H9 (cell line): ENCODE measurements at regions not wholly inside any gene's neighbourhood (a gene's known extent, or its start where the extent isn't known, plus 50 kb on each side); places are given as distances from the start of the nearest gene placed in this dataset.

ENCODE experiments used
- DNase-seq: peaks from one replicate; pipeline ENCODE4 v3.0.0-alpha.2; 2017
- H2AFZ ChIP-seq: one replicate; pipeline ENCODE4 v1.6.1; 2013; ENCODE audit warnings: mild to moderate bottlenecking, low read length, control low read depth, moderate library complexity
- H2AK5ac ChIP-seq: 2 replicates; pipeline ENCODE4 v1.6.1; 2013; ENCODE audit warnings: low read length, control low read depth, mixed read lengths; ENCODE audit not compliant: insufficient read length
- H2BK120ac ChIP-seq: one replicate; pipeline ENCODE4 v1.6.1; 2013; ENCODE audit warnings: low read depth, mild to moderate bottlenecking, low read length, control low read depth, inconsistent platforms; ENCODE audit not compliant: poor library complexity, severe bottlenecking
- H2BK12ac ChIP-seq: 2 replicates; pipeline ENCODE4 v1.6.1; 2013; ENCODE audit warnings: low read length, control low read depth, mixed read lengths, low read depth; ENCODE audit not compliant: insufficient read length
- H2BK15ac ChIP-seq: 2 replicates; pipeline ENCODE4 v1.6.1; 2013; ENCODE audit warnings: low read depth, low read length, control low read depth
- H2BK20ac ChIP-seq: one replicate; pipeline ENCODE4 v1.6.1; 2013; ENCODE audit warnings: low read depth, mild to moderate bottlenecking, low read length, control low read depth, inconsistent platforms; ENCODE audit not compliant: poor library complexity, severe bottlenecking
- H2BK5ac ChIP-seq: 2 replicates; pipeline ENCODE4 v1.6.1; 2013; ENCODE audit warnings: low read length, control low read depth, mixed read lengths; ENCODE audit not compliant: insufficient read length
- H3K14ac ChIP-seq: 2 replicates; pipeline ENCODE4 v1.6.1; 2013; ENCODE audit warnings: low read length, control low read depth; ENCODE audit not compliant: insufficient read depth
- H3K18ac ChIP-seq: 2 replicates; pipeline ENCODE4 v1.6.1; 2013; ENCODE audit warnings: low read depth, mild to moderate bottlenecking, mixed read lengths, low read length, control low read depth; ENCODE audit not compliant: insufficient read length
- H3K23ac ChIP-seq: 2 replicates; pipeline ENCODE4 v1.6.1; 2013; ENCODE audit warnings: low read length, control low read depth, mixed read lengths, low read depth; ENCODE audit not compliant: insufficient read length
- H3K23me2 ChIP-seq: 2 replicates; pipeline ENCODE4 v1.6.1; 2013; ENCODE audit warnings: low read depth, mild to moderate bottlenecking, mixed read lengths, low read length, control low read depth; ENCODE audit not compliant: insufficient read length, poor library complexity, severe bottlenecking
- H3K27ac ChIP-seq: 2 replicates; pipeline ENCODE4 v1.5.1; 2013; ENCODE audit warnings: low read length, control low read depth, mixed read lengths, low read depth; ENCODE audit not compliant: insufficient read length
- H3K27me3 ChIP-seq: 2 replicates; pipeline ENCODE4 v1.6.1; 2013; ENCODE audit warnings: low read length, control low read depth, inconsistent platforms; ENCODE audit not compliant: insufficient read depth
- H3K4ac ChIP-seq: 2 replicates; pipeline ENCODE4 v1.6.1; 2013; ENCODE audit warnings: low read depth, mild to moderate bottlenecking, control low read depth, inconsistent platforms, low read length, moderate library complexity
- H3K4me1 ChIP-seq: 2 replicates; pipeline ENCODE4 v1.6.1; 2013; ENCODE audit warnings: low read length, control low read depth, inconsistent platforms; ENCODE audit not compliant: insufficient read depth
- H3K4me2 ChIP-seq: 2 replicates; pipeline ENCODE4 v1.6.1; 2013; ENCODE audit warnings: low read length, control low read depth, mixed read lengths; ENCODE audit not compliant: insufficient read length, insufficient read depth
- H3K56ac ChIP-seq: 2 replicates; pipeline ENCODE4 v1.6.1; 2013; ENCODE audit warnings: low read depth, mild to moderate bottlenecking, mixed read lengths, low read length, control low read depth; ENCODE audit not compliant: insufficient read length
- H3K79me1 ChIP-seq: 2 replicates; pipeline ENCODE4 v1.6.1; 2013; ENCODE audit warnings: low read depth, mild to moderate bottlenecking, moderate library complexity, low read length, control low read depth, inconsistent platforms; ENCODE audit not compliant: insufficient read depth, poor library complexity, severe bottlenecking
- H3K79me2 ChIP-seq: 2 replicates; pipeline ENCODE4 v1.6.1; 2013; ENCODE audit warnings: low read length, control low read depth, inconsistent platforms; ENCODE audit not compliant: insufficient read depth
- H3K9ac ChIP-seq: 2 replicates; pipeline ENCODE4 v1.6.1; 2013; ENCODE audit warnings: low read length, control low read depth, mixed read lengths; ENCODE audit not compliant: insufficient read length; ENCODE audit errors: extremely low read depth
- H3K9me3 ChIP-seq: one replicate; pipeline ENCODE4 v1.6.1; 2013; ENCODE audit warnings: low read depth, low read length, inconsistent platforms; ENCODE audit not compliant: control insufficient read depth
- H3T11ph ChIP-seq: one replicate; pipeline ENCODE4 v1.6.1; 2013; ENCODE audit warnings: mild to moderate bottlenecking, low read length, control low read depth, inconsistent platforms
- H4K20me1 ChIP-seq: one replicate; pipeline ENCODE4 v1.6.1; 2013; ENCODE audit not compliant: control insufficient read depth, insufficient read length, insufficient read depth
- H4K5ac ChIP-seq: 2 replicates; pipeline ENCODE4 v1.6.1; 2013; ENCODE audit warnings: low read depth, mild to moderate bottlenecking, mixed read lengths, low read length, control low read depth; ENCODE audit not compliant: insufficient read length
- H4K8ac ChIP-seq: replicated peaks from 2 replicates; pipeline ENCODE4 v1.6.1; 2013; ENCODE audit warnings: low read length, control low read depth, mixed read lengths, low read depth; ENCODE audit not compliant: insufficient read length
- H4K91ac ChIP-seq: 2 replicates; pipeline ENCODE4 v1.6.1; 2013; ENCODE audit warnings: low read depth, mild to moderate bottlenecking, moderate library complexity, mixed read lengths, low read length, control low read depth; ENCODE audit not compliant: insufficient read length
- H3K27ac Mint-ChIP-seq, 3 experiments: 2 replicates in 2 of 3; 3 replicates in 1 of 3; pipeline ENCODE4 v1.8.0; 2020 to 2021; ENCODE audit warnings: mixed read lengths in 3 of 3, mild to moderate bottlenecking in 1 of 3, moderate library complexity in 1 of 3
- H3K27me3 Mint-ChIP-seq: 2 replicates; pipeline ENCODE4 v1.8.0; 2021; ENCODE audit warnings: low read depth, mild to moderate bottlenecking, moderate library complexity, mixed read lengths
- H3K36me3 Mint-ChIP-seq, 3 experiments: 2 replicates in 2 of 3; 3 replicates in 1 of 3; pipeline ENCODE4 v1.8.0; 2020 to 2021; ENCODE audit warnings: low read depth in 3 of 3, mixed read lengths in 3 of 3; ENCODE audit not compliant: insufficient read depth in 1 of 3
- H3K4me1 Mint-ChIP-seq, 2 experiments: 2 replicates each; pipeline ENCODE4 v1.8.0; 2020; ENCODE audit warnings: mixed read lengths in 2 of 2
- H3K4me3 Mint-ChIP-seq, 2 experiments: 2 replicates in 1 of 2; 3 replicates in 1 of 2; pipeline ENCODE4 v1.8.0; 2020 to 2021; ENCODE audit warnings: mild to moderate bottlenecking in 2 of 2, mixed read lengths in 2 of 2, moderate library complexity in 1 of 2
- H3K9me3 Mint-ChIP-seq, 2 experiments: 2 replicates in 1 of 2; 3 replicates in 1 of 2; pipeline ENCODE4 v1.8.0; 2020; ENCODE audit warnings: mild to moderate bottlenecking in 2 of 2, mixed read lengths in 2 of 2, moderate library complexity in 1 of 2
- CTCF ChIP-seq: fragments of 200-600 bp; sonication (generic); conservative IDR thresholded peaks from 3 replicates; pipeline ENCODE4 v1.8.0; 2021; ENCODE audit warnings: antibody characterized with exemption, mild to moderate bottlenecking
- WGBS: extraction: QIAGEN DNeasy Blood & Tissue Kit; methylation state at CpG from one replicate; pipeline ENCODE4 v1.1.7; 2013; ENCODE audit warnings: missing lambda C conversion rate, low lambda C conversion rate, mixed read lengths; ENCODE audit not compliant: insufficient read length; ENCODE audit errors: extremely low coverage; 5-methylcytosine and 5-hydroxymethylcytosine counted together

- Mint-ChIP-seq H3K4me3 (no peak overlapping the region), H3K36me3 (no peaks in the 10 kb centered on the region; a peak in 1 of 7 replicates), H3K27ac (no peak overlapping the region), H3K27me3 (no peaks in the 10 kb centered on the region), H3K9me3 (0 out of 5 replicates have a peak, but pooled peaks cover 0 to 1% of the 10 kb centered on the region in 2 experiments), H3K4me1 (no peaks in the 10 kb centered on the region)
- H3K18ac ChIP-seq: no peak overlapping the region
- no peaks in the 10 kb centered on the region for H3K27me3 ChIP-seq
- H3K14ac ChIP-seq: no peak overlapping the region
- no peak overlapping the region for H3K23ac ChIP-seq
- no peak for DNase-seq
- no peak overlapping the region for H2BK5ac ChIP-seq
- TF ChIP-seq CTCF: no peak
- H3K4ac ChIP-seq: no peak overlapping the region
- H3K9me3 ChIP-seq: no peaks in the 10 kb centered on the region
- H3T11ph ChIP-seq: no peak overlapping the region
- no peak overlapping the region for H2BK120ac ChIP-seq
- no peak overlapping the region for H3K4me2 ChIP-seq
- no peak overlapping the region for H3K9ac ChIP-seq
- H3K23me2 ChIP-seq: no peaks in the 10 kb centered on the region
- H3K79me1 ChIP-seq: no peaks in the 10 kb centered on the region
- no peak overlapping the region for H2BK20ac ChIP-seq
- H3K4me1 ChIP-seq: no peaks in the 10 kb centered on the region
- H2BK15ac ChIP-seq: no peak overlapping the region
- no peak overlapping the region for H4K8ac ChIP-seq
- H4K5ac ChIP-seq: no peak overlapping the region
- no peak overlapping the region for H2BK12ac ChIP-seq
- H3K27ac ChIP-seq: no peak overlapping the region
- H2AFZ ChIP-seq: no peak overlapping the region
- no CpG with 5 or more reads among the region's 1 CpG for WGBS
- H4K20me1 ChIP-seq: no peaks in the 10 kb centered on the region
- H2AK5ac ChIP-seq: no peak overlapping the region
- H4K91ac ChIP-seq: no peak overlapping the region
- H3K79me2 ChIP-seq: no peaks in the 10 kb centered on the region
- no peak overlapping the region for H3K56ac ChIP-seq
Observed at GRCh38 chr1:187862506-187862905, 1033.8 kb downstream of the PLA2G4A start.
